Body of pancreas (tissue), 4 donors: ENCODE measurements at regions not wholly inside any gene's neighbourhood (a gene's known extent, or its start where the extent isn't known, plus 50 kb on each side); places are given as distances from the start of the nearest gene placed in this dataset.

Source experiments
- POLR2A ChIP-seq, 3 donors: fragments of 450-650 bp; IDR thresholded peaks; one replicate each; pipeline ENCODE4 v1.6.1; 2016; ENCODE audit warnings: antibody characterized with exemption in 3 of 3, mild to moderate bottlenecking in 2 of 3
- TF ChIP-seq, protein P1 (sequence below), 7 experiments: fragments of 450-650 bp in 4 of 7; fragments of 200-600 bp in 3 of 7; sonication (generic) in 3 of 7; IDR thresholded peaks; one replicate each; pipeline ENCODE4 v1.5.1; 2016 to 2019; ENCODE audit warnings: antibody characterized with exemption in 7 of 7

DNA sequence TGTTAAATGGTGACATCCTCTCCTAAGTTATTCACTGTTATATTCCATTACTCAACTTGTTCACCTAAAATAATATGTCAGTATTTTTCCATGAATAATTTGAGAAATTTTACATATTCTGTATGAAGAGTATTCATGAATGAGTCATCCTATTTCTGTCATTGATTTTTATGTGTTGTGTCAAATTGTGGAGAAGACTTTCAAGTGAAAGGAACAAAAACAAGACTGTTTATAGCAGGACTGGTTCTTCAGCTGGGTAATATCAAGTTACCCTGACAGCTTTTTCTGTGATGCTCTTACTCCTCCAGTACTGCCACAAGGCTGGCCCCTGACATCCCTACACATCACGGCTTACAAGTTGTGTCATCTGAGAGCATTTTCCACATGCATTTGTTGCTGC is 847.7 kb downstream of the NCAM2 start:
- TF ChIP-seq, protein P1, sequence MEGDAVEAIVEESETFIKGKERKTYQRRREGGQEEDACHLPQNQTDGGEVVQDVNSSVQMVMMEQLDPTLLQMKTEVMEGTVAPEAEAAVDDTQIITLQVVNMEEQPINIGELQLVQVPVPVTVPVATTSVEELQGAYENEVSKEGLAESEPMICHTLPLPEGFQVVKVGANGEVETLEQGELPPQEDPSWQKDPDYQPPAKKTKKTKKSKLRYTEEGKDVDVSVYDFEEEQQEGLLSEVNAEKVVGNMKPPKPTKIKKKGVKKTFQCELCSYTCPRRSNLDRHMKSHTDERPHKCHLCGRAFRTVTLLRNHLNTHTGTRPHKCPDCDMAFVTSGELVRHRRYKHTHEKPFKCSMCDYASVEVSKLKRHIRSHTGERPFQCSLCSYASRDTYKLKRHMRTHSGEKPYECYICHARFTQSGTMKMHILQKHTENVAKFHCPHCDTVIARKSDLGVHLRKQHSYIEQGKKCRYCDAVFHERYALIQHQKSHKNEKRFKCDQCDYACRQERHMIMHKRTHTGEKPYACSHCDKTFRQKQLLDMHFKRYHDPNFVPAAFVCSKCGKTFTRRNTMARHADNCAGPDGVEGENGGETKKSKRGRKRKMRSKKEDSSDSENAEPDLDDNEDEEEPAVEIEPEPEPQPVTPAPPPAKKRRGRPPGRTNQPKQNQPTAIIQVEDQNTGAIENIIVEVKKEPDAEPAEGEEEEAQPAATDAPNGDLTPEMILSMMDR (IDR thresholded peaks at IDR 0.05) = no peak
- no peak for TF ChIP-seq POLR2A (IDR thresholded peaks at IDR 0.05)
